ENCODE measurements at regions not wholly inside any gene's neighbourhood (a gene's known extent, or its start where the extent isn't known, plus 50 kb on each side); places are given as distances from the start of the nearest gene placed in this dataset.
A peak's percentile ranks its signal among the peaks of the same experiment; 100 is the strongest.

GRCh38 chr3:56890448-56891091 is 88.8 kb upstream of the ARHGEF3 start:
- peak; percentile 68 for DNase-seq

- DNase-seq: no peak
Observed at GRCh38 chr3:56889131-56889530, 87.4 kb upstream of the ARHGEF3 start.

- no peak for DNase-seq
Observed at GRCh38 chr3:56887402-56888025, 85.8 kb upstream of the ARHGEF3 start.

- no peak for DNase-seq
Observed at GRCh38 chr3:56886314-56886713, 84.6 kb upstream of the ARHGEF3 start.

- no peak for DNase-seq
Observed at GRCh38 chr3:56885879-56886278, 84.1 kb upstream of the ARHGEF3 start.

- no peak for DNase-seq
Observed at GRCh38 chr3:56885453-56885852, 83.7 kb upstream of the ARHGEF3 start.

GRCh38 chr3:56884387-56884786 is 82.6 kb upstream of the ARHGEF3 start:
- DNase-seq: no peak

- DNase-seq: no peak
Observed at GRCh38 chr3:56883828-56884227, 82.1 kb upstream of the ARHGEF3 start.

GRCh38 chr3:56882896-56883295 is 81.1 kb upstream of the ARHGEF3 start:
- no peak for DNase-seq

GRCh38 chr3:56881841-56882240 is 80.1 kb upstream of the ARHGEF3 start:
- DNase-seq: no peak

- no peak for DNase-seq
Observed at GRCh38 chr3:56880720-56881575, 79.2 kb upstream of the ARHGEF3 start.

- peak; percentile 64 for DNase-seq
Observed at GRCh38 chr3:56879436-56880215, 77.9 kb upstream of the ARHGEF3 start.

- peak; percentile 70 for DNase-seq
Observed at GRCh38 chr3:56878074-56878473, 76.3 kb upstream of the ARHGEF3 start.

GRCh38 chr3:56876916-56877315 is 75.2 kb upstream of the ARHGEF3 start:
- no peak for DNase-seq

GRCh38 chr3:56874269-56874668 is 72.5 kb upstream of the ARHGEF3 start:
- no peak for DNase-seq

- peak; percentile 63 for DNase-seq
Observed at GRCh38 chr3:56870436-56870835, 68.7 kb upstream of the ARHGEF3 start.

GRCh38 chr3:56869157-56869889 is 67.6 kb upstream of the ARHGEF3 start:
- DNase-seq: no peak

GRCh38 chr3:56868706-56869105 is 67.0 kb upstream of the ARHGEF3 start:
- DNase-seq: no peak

- DNase-seq: no peak
Observed at GRCh38 chr3:56867671-56868070, 65.9 kb upstream of the ARHGEF3 start.

GRCh38 chr3:56864918-56865524 is 63.3 kb upstream of the ARHGEF3 start:
- DNase-seq: no peak

- no peak for DNase-seq
Observed at GRCh38 chr3:56864090-56864489, 62.3 kb upstream of the ARHGEF3 start.
